T-helper 2 cell treated with Interferon-gamma antibody and Interleukin-4, amounts not matched to agents 5 μg/mL and 100 μg/mL, for 36 hours (primary cell): ENCODE measurements at regions not wholly inside any gene's neighbourhood (a gene's known extent, or its start where the extent isn't known, plus 50 kb on each side); places are given as distances from the start of the nearest gene placed in this dataset.

Experiments
- DNase-seq: peaks from one replicate; pipeline ENCODE4 v3.0.0; 2021; ENCODE audit warnings: low spot score
- H3K27ac Mint-ChIP-seq: one replicate; pipeline ENCODE4 v1.8.0; 2021; ENCODE audit warnings: mild to moderate bottlenecking, mixed read lengths
- H3K27me3 Mint-ChIP-seq: one replicate; pipeline ENCODE4 v1.8.0; 2021; ENCODE audit warnings: low read depth, mixed read lengths
- H3K36me3 Mint-ChIP-seq: one replicate; pipeline ENCODE4 v1.8.0; 2021; ENCODE audit warnings: low read depth, mixed read lengths
- H3K4me1 Mint-ChIP-seq: one replicate; pipeline ENCODE4 v1.8.0; 2021; ENCODE audit warnings: low read depth, mixed read lengths
- H3K4me3 Mint-ChIP-seq: one replicate; pipeline ENCODE4 v1.8.0; 2022; ENCODE audit warnings: mild to moderate bottlenecking, moderate library complexity, mixed read lengths
- H3K9me3 Mint-ChIP-seq: one replicate; pipeline ENCODE4 v1.8.0; 2021; ENCODE audit warnings: mixed read lengths

GRCh38 chr13:26964278-26965250 lies 204.0 kb upstream of the GPR12 start:
- Mint-ChIP-seq H3K4me3 (no peak overlapping the region), H3K4me1 (no peaks in the 10 kb centered on the region), H3K9me3 (no peaks in the 10 kb centered on the region), H3K27ac (no peak overlapping the region), H3K36me3 (no peaks in the 10 kb centered on the region), H3K27me3 (no peaks in the 10 kb centered on the region)
- DNase-seq = no peak

- Mint-ChIP-seq H3K9me3 (no peaks in the 10 kb centered on the region), H3K4me3 (no peak overlapping the region), H3K4me1 (no peaks in the 10 kb centered on the region), H3K27ac (no peak overlapping the region), H3K36me3 (no peaks in the 10 kb centered on the region), H3K27me3 (no peaks in the 10 kb centered on the region)
- no peak for DNase-seq
These were observed 202.1 kb upstream of the GPR12 start for GRCh38 chr13:26962671-26963070.

- Mint-ChIP-seq H3K4me3 (no peak overlapping the region), H3K27ac (no peak overlapping the region), H3K9me3 (no peaks in the 10 kb centered on the region), H3K4me1 (no peaks in the 10 kb centered on the region), H3K27me3 (no peaks in the 10 kb centered on the region), H3K36me3 (no peaks in the 10 kb centered on the region)
- no peak for DNase-seq
These were observed 201.5 kb upstream of the GPR12 start for GRCh38 chr13:26961890-26962615.

GRCh38 chr13:26957182-26957581 lies 196.6 kb upstream of the GPR12 start:
- Mint-ChIP-seq H3K4me3 (no peak overlapping the region), H3K36me3 (no peaks in the 10 kb centered on the region), H3K27me3 (peaks cover 5% of the 10 kb centered on the region), H3K4me1 (no peaks in the 10 kb centered on the region), H3K9me3 (no peaks in the 10 kb centered on the region), H3K27ac (no peak overlapping the region)
- no peak for DNase-seq

GRCh38 chr13:26956522-26957142 lies 196.0 kb upstream of the GPR12 start:
- Mint-ChIP-seq H3K4me3 (no peak overlapping the region), H3K27ac (no peak overlapping the region), H3K4me1 (no peaks in the 10 kb centered on the region), H3K36me3 (no peaks in the 10 kb centered on the region), H3K9me3 (no peaks in the 10 kb centered on the region), H3K27me3 (peaks cover 5% of the 10 kb centered on the region)
- no peak for DNase-seq

- H3K4me3 Mint-ChIP-seq = no peak overlapping the region
- no peak overlapping the region for H3K27ac Mint-ChIP-seq
- no peak for DNase-seq
- H3K36me3 Mint-ChIP-seq = no peaks in the 10 kb centered on the region
- H3K9me3 Mint-ChIP-seq = no peaks in the 10 kb centered on the region
- H3K4me1 Mint-ChIP-seq = no peaks in the 10 kb centered on the region
- peaks cover 5% of the 10 kb centered on the region for H3K27me3 Mint-ChIP-seq
These were observed 194.4 kb upstream of the GPR12 start for GRCh38 chr13:26954976-26955375.

- no peak for DNase-seq
- H3K9me3 Mint-ChIP-seq = no peaks in the 10 kb centered on the region
- H3K36me3 Mint-ChIP-seq = no peaks in the 10 kb centered on the region
- no peak overlapping the region for H3K27ac Mint-ChIP-seq
- peaks cover 5% of the 10 kb centered on the region for H3K27me3 Mint-ChIP-seq
- H3K4me1 Mint-ChIP-seq = no peaks in the 10 kb centered on the region
- H3K4me3 Mint-ChIP-seq = no peak overlapping the region
These were observed 192.7 kb upstream of the GPR12 start for GRCh38 chr13:26953291-26953690.

GRCh38 chr13:26952551-26953143 lies 192.1 kb upstream of the GPR12 start:
- no peaks in the 10 kb centered on the region for H3K4me1 Mint-ChIP-seq
- H3K4me3 Mint-ChIP-seq = no peak overlapping the region
- no peak for DNase-seq
- no peaks in the 10 kb centered on the region for H3K9me3 Mint-ChIP-seq
- H3K36me3 Mint-ChIP-seq = no peaks in the 10 kb centered on the region
- peaks cover 5% of the 10 kb centered on the region for H3K27me3 Mint-ChIP-seq
- no peak overlapping the region for H3K27ac Mint-ChIP-seq

GRCh38 chr13:26951581-26952177 lies 191.1 kb upstream of the GPR12 start:
- no peaks in the 10 kb centered on the region for H3K36me3 Mint-ChIP-seq
- H3K4me1 Mint-ChIP-seq = no peaks in the 10 kb centered on the region
- H3K27ac Mint-ChIP-seq = no peak overlapping the region
- no peaks in the 10 kb centered on the region for H3K9me3 Mint-ChIP-seq
- DNase-seq = no peak
- H3K4me3 Mint-ChIP-seq = no peak overlapping the region
- peaks cover 5% of the 10 kb centered on the region for H3K27me3 Mint-ChIP-seq

- Mint-ChIP-seq H3K4me1 (no peaks in the 10 kb centered on the region), H3K4me3 (no peak overlapping the region), H3K36me3 (no peaks in the 10 kb centered on the region), H3K27me3 (peaks cover 8% of the 10 kb centered on the region), H3K27ac (no peak overlapping the region), H3K9me3 (no peaks in the 10 kb centered on the region)
- no peak for DNase-seq
These were observed 190.4 kb upstream of the GPR12 start for GRCh38 chr13:26950968-26951367.

- H3K4me1 Mint-ChIP-seq = no peaks in the 10 kb centered on the region
- no peak overlapping the region for H3K27ac Mint-ChIP-seq
- H3K27me3 Mint-ChIP-seq = peaks cover 8% of the 10 kb centered on the region
- H3K36me3 Mint-ChIP-seq = no peaks in the 10 kb centered on the region
- no peak for DNase-seq
- H3K9me3 Mint-ChIP-seq = no peaks in the 10 kb centered on the region
- H3K4me3 Mint-ChIP-seq = no peak overlapping the region
These were observed 190.0 kb upstream of the GPR12 start for GRCh38 chr13:26950546-26950945.

- DNase-seq = no peak
- Mint-ChIP-seq H3K27me3 (peaks cover 10% of the 10 kb centered on the region), H3K27ac (no peak overlapping the region), H3K36me3 (no peaks in the 10 kb centered on the region), H3K4me3 (no peak overlapping the region), H3K4me1 (no peaks in the 10 kb centered on the region), H3K9me3 (no peaks in the 10 kb centered on the region)
These were observed 189.3 kb upstream of the GPR12 start for GRCh38 chr13:26949701-26950502.

GRCh38 chr13:26948353-26948752 lies 187.8 kb upstream of the GPR12 start:
- H3K27me3 Mint-ChIP-seq = peaks cover 7% of the 10 kb centered on the region
- H3K4me3 Mint-ChIP-seq = no peak overlapping the region
- H3K4me1 Mint-ChIP-seq = no peaks in the 10 kb centered on the region
- no peaks in the 10 kb centered on the region for H3K36me3 Mint-ChIP-seq
- H3K27ac Mint-ChIP-seq = no peak overlapping the region
- DNase-seq = no peak
- no peaks in the 10 kb centered on the region for H3K9me3 Mint-ChIP-seq
